Uterus (tissue), 3 donors: ENCODE measurements at regions not wholly inside any gene's neighbourhood (a gene's known extent, or its start where the extent isn't known, plus 50 kb on each side); places are given as distances from the start of the nearest gene placed in this dataset.

Experiments used
- DNase-seq, 2 donors: peaks; one replicate each; pipeline ENCODE4 v3.0.0-alpha.2; 2019 to 2020
- H3K27ac ChIP-seq, 2 donors: fragments of 200-600 bp; sonication (generic); 1 replicate in 1 of 2; 2 replicates in 1 of 2; pipeline ENCODE4 v1.5.1; 2016 to 2018
- H3K27me3 ChIP-seq, 2 donors: fragments of 200-600 bp; sonication (generic); one replicate each; pipeline ENCODE4 v1.5.1; 2018 to 2019; ENCODE audit warnings: control low read depth in 1 of 2
- H3K36me3 ChIP-seq, 2 donors: fragments of 200-600 bp; sonication (generic); one replicate each; pipeline ENCODE4 v1.5.1; 2019; ENCODE audit warnings: control low read depth in 1 of 2
- H3K4me1 ChIP-seq, 2 donors: fragments of 200-600 bp; sonication (generic); one replicate each; pipeline ENCODE4 v1.5.1; 2018 to 2019; ENCODE audit warnings: control low read depth in 1 of 2
- H3K4me3 ChIP-seq, 2 donors: fragments of 200-600 bp; sonication (generic); 1 replicate in 1 of 2; 2 replicates in 1 of 2; pipeline ENCODE4 v1.5.1; 2018 to 2019; ENCODE audit warnings: mild to moderate bottlenecking in 1 of 2
- H3K9me3 ChIP-seq, 2 donors: fragments of 200-600 bp; sonication (generic); one replicate each; pipeline ENCODE4 v1.5.1; 2019; ENCODE audit warnings: control low read depth in 1 of 2
- CTCF ChIP-seq, 4 experiments: fragments of 200-600 bp in 2 of 4; fragments of 450-650 bp in 2 of 4; sonication (generic) in 2 of 4; IDR thresholded peaks; one replicate each; pipeline ENCODE4 v1.5.1; 2016 to 2019; ENCODE audit warnings: antibody characterized with exemption in 4 of 4, mild to moderate bottlenecking in 2 of 4, moderate library complexity in 1 of 4
- POLR2A ChIP-seq, 2 donors: fragments of 450-650 bp; IDR thresholded peaks; one replicate each; pipeline ENCODE4 v1.6.1; 2016; ENCODE audit warnings: antibody characterized with exemption in 2 of 2, mild to moderate bottlenecking in 1 of 2, moderate library complexity in 1 of 2
- intact Hi-C: fragments of 100-400 bp; cut with DNase I; formaldehyde crosslinking; loops from one replicate; pipeline ENCODE4 v1.15.1; 2023; ENCODE audit warnings: low total_unique reads
- donor health status: DM: yes; HTN: yes; CAD: no.

DNA sequence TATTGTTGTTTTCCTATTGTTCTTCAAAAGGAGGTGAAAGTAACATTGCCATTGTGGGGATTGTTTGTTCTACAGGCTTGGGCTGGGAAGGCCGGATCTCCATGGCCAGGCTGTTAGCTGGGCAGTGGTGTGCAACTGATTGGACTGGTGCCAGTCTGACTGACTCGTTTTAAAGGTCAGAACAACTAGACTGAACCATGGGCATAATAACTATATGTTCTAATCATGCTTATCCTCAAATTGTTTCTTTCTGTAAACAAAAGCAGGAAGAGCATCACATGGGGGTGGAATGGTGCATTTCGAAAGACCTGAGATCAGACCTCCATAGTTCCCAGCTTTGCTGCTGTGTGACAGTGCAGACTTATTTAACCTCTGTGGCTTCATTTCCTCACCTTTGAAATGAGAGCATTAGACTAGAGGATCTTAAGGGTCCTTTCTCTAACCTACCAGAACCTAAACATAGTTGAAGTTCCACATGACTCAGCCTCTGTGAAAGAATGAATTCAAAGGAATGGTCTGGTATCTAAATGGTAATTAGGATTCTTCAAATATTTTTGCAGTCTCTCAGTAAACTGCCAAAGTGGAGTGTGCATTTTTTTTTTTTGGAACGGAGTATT is 66.7 kb upstream of the PGRMC2 start:
- intact Hi-C loops, result no loop called here
- TF ChIP-seq CTCF (IDR thresholded peaks at IDR 0.05) (no peak), POLR2A (IDR thresholded peaks at IDR 0.05) (no peak)
- H3K4me1 ChIP-seq, result no peaks in the 10 kb centered on the region
- H3K4me3 ChIP-seq, result no peak overlapping the region
- no peak for DNase-seq
- no peaks in the 10 kb centered on the region for H3K9me3 ChIP-seq
- no peaks in the 10 kb centered on the region for H3K36me3 ChIP-seq
- no peak overlapping the region for H3K27ac ChIP-seq
- H3K27me3 ChIP-seq, result no peaks in the 10 kb centered on the region

GRCh38 chr4:128353791-128354190 is 66.2 kb upstream of the PGRMC2 start:
- Histone ChIP-seq H3K27me3 (no peaks in the 10 kb centered on the region), H3K27ac (no peak overlapping the region), H3K4me1 (no peaks in the 10 kb centered on the region), H3K4me3 (no peak overlapping the region), H3K9me3 (no peaks in the 10 kb centered on the region), H3K36me3 (no peaks in the 10 kb centered on the region)
- intact Hi-C loops, result no loop called here
- no peak for TF ChIP-seq CTCF (IDR thresholded peaks at IDR 0.05)
- TF ChIP-seq POLR2A (IDR thresholded peaks at IDR 0.05), result no peak
- no peak for DNase-seq

DNA sequence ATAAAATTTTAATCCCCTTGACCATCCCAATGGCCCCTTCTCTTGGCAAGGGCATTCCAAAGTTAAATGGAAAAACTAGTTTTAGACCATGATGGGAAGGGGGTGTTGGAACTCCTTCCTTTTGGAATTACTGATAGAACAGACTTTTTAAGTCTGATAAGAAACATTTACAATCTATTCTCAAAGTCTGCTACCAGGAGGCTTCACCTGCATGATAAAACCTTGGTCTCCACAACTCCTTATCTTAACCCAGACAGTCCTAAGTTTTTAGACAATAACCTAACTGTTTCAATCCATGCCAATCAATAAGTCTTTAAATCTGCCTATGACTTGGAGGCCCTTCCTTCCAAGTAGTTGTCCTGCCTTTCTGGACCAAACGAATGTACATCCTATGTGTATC is 63.9 kb upstream of the PGRMC2 start:
- intact Hi-C loops, result no loop called here

GRCh38 chr4:128350449-128351045 is 62.9 kb upstream of the PGRMC2 start:
- Histone ChIP-seq H3K27ac (no peak overlapping the region), H3K4me3 (no peak overlapping the region), H3K4me1 (no peaks in the 10 kb centered on the region), H3K36me3 (no peaks in the 10 kb centered on the region), H3K27me3 (no peaks in the 10 kb centered on the region), H3K9me3 (no peaks in the 10 kb centered on the region)
- TF ChIP-seq CTCF (IDR thresholded peaks at IDR 0.05) (no peak), POLR2A (IDR thresholded peaks at IDR 0.05) (no peak)
- DNase-seq, result no peak
- intact Hi-C loops, result no loop called here

More for the DNA sequence above, 63.9 kb upstream of the PGRMC2 start:
- Histone ChIP-seq H3K9me3 (no peaks in the 10 kb centered on the region), H3K4me1 (no peaks in the 10 kb centered on the region), H3K27ac (no peak overlapping the region), H3K4me3 (no peak overlapping the region), H3K36me3 (no peaks in the 10 kb centered on the region), H3K27me3 (no peaks in the 10 kb centered on the region)
- TF ChIP-seq CTCF (IDR thresholded peaks at IDR 0.05) (no peak), POLR2A (IDR thresholded peaks at IDR 0.05) (no peak)
- no peak for DNase-seq

GRCh38 chr4:128349921-128350320 is 62.3 kb upstream of the PGRMC2 start:
- intact Hi-C loops, result no loop called here
- TF ChIP-seq CTCF (IDR thresholded peaks at IDR 0.05) (no peak), POLR2A (IDR thresholded peaks at IDR 0.05) (no peak)
- no peaks in the 10 kb centered on the region for H3K4me1 ChIP-seq
- no peaks in the 10 kb centered on the region for H3K9me3 ChIP-seq
- no peak overlapping the region for H3K27ac ChIP-seq
- H3K4me3 ChIP-seq, result no peak overlapping the region
- no peak for DNase-seq
- H3K36me3 ChIP-seq, result no peaks in the 10 kb centered on the region
- H3K27me3 ChIP-seq, result no peaks in the 10 kb centered on the region
